ENCODE measurements at regions not wholly inside any gene's neighbourhood (a gene's known extent, or its start where the extent isn't known, plus 50 kb on each side); places are given as distances from the start of the nearest gene placed in this dataset.

DNA sequence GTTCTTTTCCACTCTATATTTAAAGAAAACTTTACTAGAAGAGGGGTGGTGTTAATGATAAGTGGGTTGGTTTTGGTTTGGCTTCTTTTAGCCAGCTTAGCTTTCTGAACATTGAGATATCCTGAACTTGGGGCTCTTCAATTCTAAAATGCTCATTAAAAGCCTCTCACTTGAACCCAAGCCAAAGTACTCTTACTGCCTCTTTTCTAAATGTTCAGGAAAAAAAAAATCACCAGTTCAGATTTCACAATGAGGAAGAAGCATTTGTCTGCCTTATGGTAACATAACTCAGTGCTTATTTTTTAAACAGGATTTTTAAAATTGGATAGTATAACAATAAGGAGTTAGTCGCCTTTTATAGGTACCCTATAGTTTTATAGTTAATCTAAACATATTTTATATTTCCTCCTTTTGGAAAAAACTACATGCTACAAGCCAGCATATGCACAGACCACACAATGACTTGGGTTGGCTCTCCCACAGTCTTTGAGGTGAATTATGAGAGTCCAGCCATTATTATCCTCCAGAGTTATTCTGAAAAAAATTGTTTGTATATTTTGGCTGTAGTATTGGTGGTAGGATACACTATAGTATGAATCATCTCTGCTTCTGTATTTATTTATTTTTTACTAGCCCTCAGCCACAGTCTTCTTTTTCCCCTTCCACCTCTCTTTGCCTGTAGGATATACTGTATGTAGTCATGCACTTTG is 195.5 kb upstream of the TMPO start:
- TF ChIP-seq CTCF (conservative IDR thresholded peaks at IDR 0.05 in 1 of 2, IDR thresholded peaks at IDR 0.05 in 1 of 2; ENCODE audit: extremely low read depth in 1 of 2, insufficient read depth in 1 of 2, low read depth in 1 of 2, low read length in 2 of 2) (no peak), EZH2 (IDR thresholded peaks at IDR 0.05; ENCODE audit: borderline replicate concordance, low read length) (no peak)
